HPDE6-E6E7 (cell line): ENCODE measurements at regions not wholly inside any gene's neighbourhood (a gene's known extent, or its start where the extent isn't known, plus 50 kb on each side); places are given as distances from the start of the nearest gene placed in this dataset.
A peak's percentile ranks its signal among the peaks of the same experiment; 100 is the strongest.
"Not testable (repeated sequence)": the region's sequence is repeated elsewhere in the genome, so short reads cannot be mapped to it uniquely, and the experiment has no call there.

Experiments used
- DNase-seq: peaks from one replicate; pipeline ENCODE4 v3.0.0; 2011; ENCODE audit warnings: missing footprints; ENCODE audit errors: extremely low spot score

- DNase-seq: no peak
These were observed 84.0 kb downstream of the FMO4 start for GRCh38 chr1:171397851-171398469.

GRCh38 chr1:171403393-171403792 lies 81.9 kb upstream of the PRRC2C start:
- DNase-seq: no peak

- DNase-seq: no peak
These were observed 80.0 kb upstream of the PRRC2C start for GRCh38 chr1:171405391-171405714.

- DNase-seq: not testable (repeated sequence)
These were observed 71.8 kb upstream of the PRRC2C start for GRCh38 chr1:171413557-171413956.

GRCh38 chr1:171418546-171418945 lies 66.8 kb upstream of the PRRC2C start:
- DNase-seq: no peak

GRCh38 chr1:171420810-171421209 lies 64.5 kb upstream of the PRRC2C start:
- no peak for DNase-seq

GRCh38 chr1:171421413-171422020 lies 63.8 kb upstream of the PRRC2C start:
- no peak for DNase-seq

GRCh38 chr1:171422511-171422910 lies 62.8 kb upstream of the PRRC2C start:
- DNase-seq: no peak

GRCh38 chr1:171424494-171424893 lies 60.8 kb upstream of the PRRC2C start:
- DNase-seq: no peak

GRCh38 chr1:171426645-171427044 lies 58.7 kb upstream of the PRRC2C start:
- DNase-seq: no peak

- DNase-seq: no peak
These were observed 57.4 kb upstream of the PRRC2C start for GRCh38 chr1:171427852-171428471.

GRCh38 chr1:171429137-171429536 lies 56.2 kb upstream of the PRRC2C start:
- no peak for DNase-seq

- DNase-seq: no peak
These were observed 53.3 kb upstream of the PRRC2C start for GRCh38 chr1:171431994-171432393.

GRCh38 chr1:171432473-171432872 lies 52.9 kb upstream of the PRRC2C start:
- DNase-seq: no peak

- DNase-seq: no peak
These were observed 51.9 kb upstream of the PRRC2C start for GRCh38 chr1:171433451-171433850.

- peak; percentile 21 for DNase-seq
These were observed 50.5 kb upstream of the PRRC2C start for GRCh38 chr1:171434717-171435346.
